Neural crest cell (in vitro differentiated cells): ENCODE measurements at regions not wholly inside any gene's neighbourhood (a gene's known extent, or its start where the extent isn't known, plus 50 kb on each side); places are given as distances from the start of the nearest gene placed in this dataset.

ENCODE experiments used
- DNase-seq: peaks from one replicate; pipeline ENCODE4 v3.0.0; 2021; ENCODE audit warnings: low read depth, mixed read lengths, low spot score
- H3K27ac Mint-ChIP-seq: one replicate; pipeline ENCODE4 v1.8.0; 2021; ENCODE audit warnings: mild to moderate bottlenecking, mixed read lengths; ENCODE audit not compliant: unreplicated experiment
- H3K27me3 Mint-ChIP-seq: 2 replicates; pipeline ENCODE4 v1.8.0; 2021; ENCODE audit warnings: low read depth, mild to moderate bottlenecking, mixed read lengths
- H3K36me3 Mint-ChIP-seq: 2 replicates; pipeline ENCODE4 v1.8.0; 2021; ENCODE audit warnings: low read depth, mild to moderate bottlenecking, mixed read lengths
- H3K4me1 Mint-ChIP-seq: 2 replicates; pipeline ENCODE4 v1.8.0; 2021; ENCODE audit warnings: mixed read lengths
- H3K4me3 Mint-ChIP-seq: one replicate; pipeline ENCODE4 v1.8.0; 2021; ENCODE audit warnings: mild to moderate bottlenecking, mixed read lengths
- H3K9me3 Mint-ChIP-seq: 2 replicates; pipeline ENCODE4 v1.8.0; 2021; ENCODE audit warnings: mixed read lengths
- TF ChIP-seq, protein P1 (sequence below): fragments of 200-600 bp; sonication (generic); conservative IDR thresholded peaks from 2 replicates; pipeline ENCODE4 v1.5.0; 2021; ENCODE audit warnings: antibody characterized with exemption, mild to moderate bottlenecking

DNA sequence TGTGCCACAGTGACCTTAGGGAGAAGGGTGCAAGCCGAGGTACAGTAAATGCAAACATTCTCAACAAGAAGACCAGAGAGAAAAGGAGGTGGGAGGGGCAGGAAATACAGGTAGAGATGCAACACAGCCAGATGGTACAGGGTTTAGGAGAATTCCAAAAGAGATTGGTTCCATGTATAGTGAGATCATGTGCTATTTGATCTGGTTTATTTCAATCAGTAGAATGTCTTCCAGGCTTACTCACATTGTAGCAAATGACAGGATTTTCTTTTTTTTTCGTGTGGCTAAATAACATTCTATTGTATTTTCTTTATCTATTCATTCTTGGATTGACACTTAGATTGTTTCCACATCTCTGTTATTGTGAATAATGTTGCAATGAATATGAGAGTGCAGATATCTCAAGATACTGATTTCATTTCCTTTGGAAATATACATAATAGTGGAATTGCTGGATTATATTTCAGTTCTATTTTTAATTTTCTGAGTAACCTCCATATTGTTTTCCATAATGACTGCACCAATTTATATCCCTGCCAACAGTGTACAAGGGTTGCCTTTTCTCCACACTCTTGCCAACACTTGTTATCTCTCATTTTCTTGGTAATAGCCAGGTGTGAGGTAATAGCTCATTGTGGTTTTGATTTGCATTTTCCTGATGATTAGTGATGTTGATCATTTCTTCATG lies 107.8 kb upstream of the GAS1 start:
- Mint-ChIP-seq H3K4me1 (no peaks in the 10 kb centered on the region), H3K9me3 (peaks cover 2% of the 10 kb centered on the region), H3K27me3 (no peaks in the 10 kb centered on the region), H3K27ac (no peak overlapping the region), H3K4me3 (no peak overlapping the region), H3K36me3 (peaks cover 2% of the 10 kb centered on the region)
- TF ChIP-seq, protein P1, sequence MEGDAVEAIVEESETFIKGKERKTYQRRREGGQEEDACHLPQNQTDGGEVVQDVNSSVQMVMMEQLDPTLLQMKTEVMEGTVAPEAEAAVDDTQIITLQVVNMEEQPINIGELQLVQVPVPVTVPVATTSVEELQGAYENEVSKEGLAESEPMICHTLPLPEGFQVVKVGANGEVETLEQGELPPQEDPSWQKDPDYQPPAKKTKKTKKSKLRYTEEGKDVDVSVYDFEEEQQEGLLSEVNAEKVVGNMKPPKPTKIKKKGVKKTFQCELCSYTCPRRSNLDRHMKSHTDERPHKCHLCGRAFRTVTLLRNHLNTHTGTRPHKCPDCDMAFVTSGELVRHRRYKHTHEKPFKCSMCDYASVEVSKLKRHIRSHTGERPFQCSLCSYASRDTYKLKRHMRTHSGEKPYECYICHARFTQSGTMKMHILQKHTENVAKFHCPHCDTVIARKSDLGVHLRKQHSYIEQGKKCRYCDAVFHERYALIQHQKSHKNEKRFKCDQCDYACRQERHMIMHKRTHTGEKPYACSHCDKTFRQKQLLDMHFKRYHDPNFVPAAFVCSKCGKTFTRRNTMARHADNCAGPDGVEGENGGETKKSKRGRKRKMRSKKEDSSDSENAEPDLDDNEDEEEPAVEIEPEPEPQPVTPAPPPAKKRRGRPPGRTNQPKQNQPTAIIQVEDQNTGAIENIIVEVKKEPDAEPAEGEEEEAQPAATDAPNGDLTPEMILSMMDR: no peak
- DNase-seq: no peak

DNA sequence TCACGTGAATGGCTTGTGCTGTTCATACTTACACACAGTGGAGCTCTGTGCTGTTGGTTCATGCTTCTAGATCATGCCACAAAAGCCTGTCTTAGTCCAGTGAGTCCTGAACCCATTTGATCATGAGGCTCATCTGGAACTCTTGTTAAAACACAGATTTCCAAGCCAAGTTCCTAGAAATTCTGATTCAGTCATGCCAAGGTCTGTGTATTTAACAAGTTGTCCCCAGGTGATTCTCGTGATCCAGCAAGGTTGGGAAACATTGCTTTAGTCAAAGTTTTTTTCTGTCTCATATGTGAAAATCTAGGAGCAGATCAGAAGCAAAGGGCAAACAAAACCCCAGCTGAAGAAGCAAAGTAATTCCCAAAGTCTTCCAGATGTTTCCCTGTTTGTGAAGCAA lies 112.5 kb upstream of the GAS1 start:
- no peaks in the 10 kb centered on the region for H3K36me3 Mint-ChIP-seq

DNA sequence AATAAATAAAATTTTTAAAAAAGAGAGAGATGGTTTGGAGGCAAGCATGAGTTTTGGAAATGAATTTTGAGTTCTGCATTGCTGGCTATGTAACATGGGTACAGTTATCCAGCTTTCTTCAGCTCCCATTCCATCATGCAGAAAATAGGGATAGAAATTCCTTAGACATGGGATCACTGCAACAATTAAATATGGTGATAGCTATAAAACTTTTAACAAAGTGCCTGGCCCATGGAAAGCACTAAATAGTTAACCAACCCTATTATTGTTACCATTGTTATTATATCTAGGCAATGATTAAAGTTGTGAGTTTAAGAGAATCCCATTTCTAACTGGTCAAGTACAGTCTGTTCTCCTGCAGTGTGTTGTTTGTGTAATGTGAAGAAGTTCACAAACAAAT lies 115.4 kb upstream of the GAS1 start:
- H3K27me3 Mint-ChIP-seq: no peaks in the 10 kb centered on the region
- no peaks in the 10 kb centered on the region for H3K4me1 Mint-ChIP-seq
- H3K27ac Mint-ChIP-seq: no peak overlapping the region
- no peak overlapping the region for H3K4me3 Mint-ChIP-seq
- H3K36me3 Mint-ChIP-seq: no peaks in the 10 kb centered on the region
- H3K9me3 Mint-ChIP-seq: peaks cover 2% of the 10 kb centered on the region
- DNase-seq: no peak
- TF ChIP-seq, protein P1: no peak

More for the DNA sequence above, 112.5 kb upstream of the GAS1 start:
- no peaks in the 10 kb centered on the region for H3K4me1 Mint-ChIP-seq
- H3K9me3 Mint-ChIP-seq: peaks cover 2% of the 10 kb centered on the region
- no peak overlapping the region for H3K27ac Mint-ChIP-seq
- no peak overlapping the region for H3K4me3 Mint-ChIP-seq
- no peaks in the 10 kb centered on the region for H3K27me3 Mint-ChIP-seq
- TF ChIP-seq, protein P1: no peak
- DNase-seq: no peak

DNA sequence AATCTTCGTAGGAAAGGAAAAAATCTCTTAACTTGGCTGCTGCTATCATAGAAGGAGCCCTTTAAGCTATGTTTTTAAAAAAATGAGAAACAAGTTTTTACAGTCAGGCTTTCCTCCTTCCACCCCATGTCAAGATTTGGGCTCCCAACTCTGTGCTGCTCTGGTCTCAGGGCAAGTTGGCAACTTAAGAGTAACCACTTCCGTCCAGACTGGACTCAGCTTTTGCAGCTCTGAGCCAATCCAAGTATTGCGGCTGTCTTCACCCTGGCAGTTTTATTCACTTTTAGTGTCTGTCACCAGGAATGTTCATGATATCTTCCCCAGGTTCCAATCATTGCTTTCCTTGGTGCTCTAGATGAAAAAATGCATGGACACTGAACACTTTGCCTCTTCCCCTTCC lies 115.9 kb upstream of the GAS1 start:
- H3K4me3 Mint-ChIP-seq: no peak overlapping the region
- no peaks in the 10 kb centered on the region for H3K4me1 Mint-ChIP-seq
- H3K27ac Mint-ChIP-seq: no peak overlapping the region
- no peaks in the 10 kb centered on the region for H3K36me3 Mint-ChIP-seq
- H3K27me3 Mint-ChIP-seq: no peaks in the 10 kb centered on the region
- DNase-seq: no peak
- TF ChIP-seq, protein P1: no peak
- H3K9me3 Mint-ChIP-seq: no peaks in the 10 kb centered on the region

DNA sequence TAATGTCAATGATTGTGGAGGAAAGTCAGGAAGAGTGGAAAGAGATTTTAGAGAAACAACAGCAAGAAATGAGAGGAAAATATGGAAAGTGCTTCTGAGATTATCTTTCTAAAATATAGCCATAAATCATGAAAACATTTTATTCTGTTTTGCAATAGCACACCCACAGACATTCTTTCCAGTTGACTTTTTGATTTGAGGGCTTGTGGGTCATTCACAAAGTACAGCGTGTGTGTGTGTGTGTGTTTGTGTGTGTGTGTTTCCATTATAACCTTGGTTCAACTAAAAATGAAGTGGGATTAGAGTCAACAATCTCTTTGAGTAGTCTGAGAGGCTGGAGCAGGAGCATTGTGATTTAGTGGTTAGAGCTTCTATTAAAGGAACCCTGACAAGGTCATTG lies 116.6 kb upstream of the GAS1 start:
- H3K27me3 Mint-ChIP-seq: no peaks in the 10 kb centered on the region
- no peaks in the 10 kb centered on the region for H3K36me3 Mint-ChIP-seq
- TF ChIP-seq, protein P1: no peak
- no peak overlapping the region for H3K4me3 Mint-ChIP-seq
- no peaks in the 10 kb centered on the region for H3K4me1 Mint-ChIP-seq
- H3K27ac Mint-ChIP-seq: no peak overlapping the region
- no peak for DNase-seq
- no peaks in the 10 kb centered on the region for H3K9me3 Mint-ChIP-seq
